GM19468 (cell line): ENCODE measurements at regions not wholly inside any gene's neighbourhood (a gene's known extent, or its start where the extent isn't known, plus 50 kb on each side); places are given as distances from the start of the nearest gene placed in this dataset.
A peak's percentile ranks its signal among the peaks of the same experiment; 100 is the strongest.

Experiments
- ATAC-seq: cut with Tn5 transposase; IDR thresholded peaks from one replicate; pipeline ENCODE4 v1.9.1; 2021; ENCODE audit warnings: mild to moderate bottlenecking, moderate library complexity, moderate number of reproducible peaks; ENCODE audit not compliant: unreplicated experiment; ENCODE audit errors: extremely low read depth

DNA sequence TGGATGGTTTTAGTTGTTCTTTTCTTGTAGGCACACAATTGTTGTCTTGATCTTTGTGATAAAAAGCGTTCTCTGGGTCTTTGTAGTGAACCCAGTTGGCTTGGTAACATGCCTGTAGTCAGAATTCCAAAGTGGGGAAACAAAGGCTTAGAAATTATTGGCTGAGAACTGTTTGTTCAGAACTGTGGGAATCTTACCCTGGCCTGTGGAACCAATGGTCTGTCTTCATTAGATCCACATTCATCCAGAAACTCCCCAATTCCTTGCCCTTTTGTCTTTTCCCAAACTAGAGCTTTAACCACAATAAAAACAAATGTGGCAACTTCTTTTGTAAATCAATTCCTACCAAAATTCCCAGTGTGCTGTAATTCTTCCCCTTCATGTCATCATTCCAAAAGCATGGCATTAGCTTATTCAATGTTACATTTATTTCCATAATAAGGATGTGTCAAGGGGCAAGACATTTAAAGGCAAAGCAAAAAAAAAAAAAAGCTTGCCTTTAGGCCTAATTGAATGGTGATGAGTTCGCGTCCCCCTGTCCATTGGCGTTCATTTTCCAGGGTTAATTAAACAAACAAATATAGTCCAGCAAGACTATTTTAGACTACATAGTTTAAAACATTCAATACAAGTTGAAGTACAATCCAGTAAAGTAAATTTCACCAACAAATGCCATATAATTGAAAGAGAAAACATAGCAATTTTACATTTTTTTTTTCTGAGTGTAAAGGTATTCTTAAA, 249.8 kb upstream of the ZNF608 start:
- ATAC-seq: no peak

DNA sequence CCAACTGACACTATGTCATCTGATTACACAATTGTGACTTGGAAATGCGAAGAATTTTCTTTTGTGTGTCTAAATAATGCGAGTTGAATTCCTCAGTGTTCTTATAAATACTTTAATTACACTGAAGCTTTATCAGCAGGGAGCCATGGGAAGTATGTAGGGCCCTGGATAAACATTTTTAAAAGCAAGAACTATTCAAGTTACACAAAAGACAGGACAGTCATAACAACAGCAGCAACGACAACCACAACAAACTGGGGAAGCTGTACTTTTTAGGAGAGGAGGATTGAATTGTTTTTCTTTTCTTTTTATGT, 250.3 kb upstream of the ZNF608 start:
- no peak for ATAC-seq

DNA sequence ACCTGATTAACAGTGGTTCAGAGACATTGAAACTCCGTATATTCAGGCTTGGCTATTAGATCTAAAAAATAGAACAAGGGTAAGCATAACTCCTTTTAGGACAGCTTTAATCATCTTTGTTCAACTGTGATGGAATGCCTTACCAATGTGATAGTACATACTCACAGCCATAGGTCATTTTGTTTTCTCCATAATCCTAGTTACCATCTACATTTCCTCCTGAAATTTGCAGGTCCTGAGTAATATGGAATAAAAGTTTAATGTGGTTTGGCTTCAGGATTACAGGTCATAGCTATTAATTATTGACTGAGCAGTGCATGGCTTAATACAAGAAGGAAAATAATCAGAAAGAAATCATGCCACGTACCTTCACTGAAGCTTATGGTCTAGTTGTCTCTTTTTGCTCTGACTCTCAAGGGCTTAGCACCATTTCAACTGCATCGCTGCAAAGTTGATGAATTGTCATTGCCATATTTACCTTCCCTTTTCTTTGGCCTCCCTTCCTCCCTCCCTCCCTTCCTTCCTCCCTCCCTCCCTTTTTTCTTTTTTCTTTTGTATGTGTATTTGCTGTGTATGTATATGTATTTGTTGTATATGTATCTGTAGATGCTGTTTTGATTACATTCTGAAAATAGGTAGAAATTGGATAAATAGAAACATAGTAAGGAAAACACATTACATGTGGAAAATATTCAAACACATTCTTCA, 250.9 kb upstream of the ZNF608 start:
- ATAC-seq: no peak

DNA sequence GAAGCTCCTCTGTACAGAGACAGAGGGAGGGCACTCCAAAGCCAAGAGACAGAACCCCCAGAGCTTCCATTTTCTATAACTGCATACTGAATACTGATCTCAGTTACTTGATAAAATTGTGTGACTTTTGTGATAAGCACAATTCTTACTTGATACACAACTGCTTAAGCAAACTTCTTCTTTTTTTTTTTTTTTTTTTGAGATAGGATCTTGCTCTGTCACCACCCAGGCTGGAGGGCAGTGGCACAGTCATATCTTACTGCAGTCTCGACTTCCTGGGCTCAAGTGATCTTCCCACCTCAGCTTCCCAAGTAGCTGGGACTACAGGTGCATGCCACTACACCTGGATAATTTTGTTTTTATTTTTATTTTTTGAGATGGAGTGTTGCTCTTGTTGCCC, 252.1 kb upstream of the ZNF608 start:
- no peak for ATAC-seq

DNA sequence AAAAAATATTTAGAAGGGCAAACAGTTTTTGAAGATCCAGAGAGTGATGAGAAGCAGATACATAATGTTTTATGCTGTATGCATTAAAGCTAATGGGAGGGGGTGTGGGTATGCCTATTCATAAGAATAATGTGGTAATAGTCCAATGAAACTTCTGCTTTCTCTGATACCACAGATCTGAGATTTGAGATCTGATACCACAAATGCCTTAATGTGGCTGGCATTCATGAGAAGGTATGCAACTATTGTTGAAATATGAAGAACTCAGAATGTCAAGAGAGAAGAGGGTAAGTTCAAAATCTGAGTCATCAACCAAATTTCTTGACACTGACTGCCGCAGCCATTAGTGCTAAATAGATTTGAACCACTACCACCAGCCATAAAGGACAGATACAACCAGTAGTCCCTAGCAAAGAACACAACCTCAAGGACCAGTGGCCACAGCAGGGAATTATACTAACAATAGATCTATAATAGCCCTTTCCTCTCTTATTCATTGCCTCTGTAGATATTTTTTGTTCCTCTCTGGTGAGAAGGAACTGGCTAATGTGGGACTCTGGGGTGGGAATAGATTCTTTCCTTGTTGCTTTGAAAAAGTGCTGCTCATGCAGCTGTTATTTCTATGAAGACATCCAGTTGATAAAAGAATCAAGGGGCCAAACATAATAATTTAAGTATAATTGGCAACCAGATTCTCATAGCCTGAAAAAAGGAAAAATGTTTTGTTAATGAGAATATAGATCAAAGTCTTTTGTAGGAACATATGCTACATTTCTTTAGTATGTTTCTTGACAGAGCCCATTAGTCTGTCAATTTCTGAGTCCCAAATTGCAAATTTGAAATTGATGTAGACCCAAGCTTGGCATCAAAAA, 256.5 kb upstream of the ZNF608 start:
- ATAC-seq: no peak

DNA sequence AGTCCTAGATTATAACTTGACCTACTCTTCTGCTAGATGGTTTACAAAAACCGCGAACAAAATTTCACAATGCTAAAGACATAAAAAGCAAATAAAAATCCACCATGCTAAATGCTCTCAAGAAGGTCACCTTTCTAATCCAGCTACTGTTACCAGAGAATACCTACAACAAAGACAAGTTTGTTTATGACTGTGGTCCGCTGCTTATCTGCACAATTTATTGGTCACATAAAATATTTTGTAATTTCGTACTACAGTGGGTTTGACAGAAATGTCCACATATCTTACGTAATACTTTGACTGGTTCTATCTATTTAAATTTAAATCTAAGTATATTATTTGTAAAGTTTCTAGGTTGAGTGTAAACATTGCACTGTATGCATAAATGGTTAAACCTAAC, 257.6 kb upstream of the ZNF608 start:
- ATAC-seq: no peak

DNA sequence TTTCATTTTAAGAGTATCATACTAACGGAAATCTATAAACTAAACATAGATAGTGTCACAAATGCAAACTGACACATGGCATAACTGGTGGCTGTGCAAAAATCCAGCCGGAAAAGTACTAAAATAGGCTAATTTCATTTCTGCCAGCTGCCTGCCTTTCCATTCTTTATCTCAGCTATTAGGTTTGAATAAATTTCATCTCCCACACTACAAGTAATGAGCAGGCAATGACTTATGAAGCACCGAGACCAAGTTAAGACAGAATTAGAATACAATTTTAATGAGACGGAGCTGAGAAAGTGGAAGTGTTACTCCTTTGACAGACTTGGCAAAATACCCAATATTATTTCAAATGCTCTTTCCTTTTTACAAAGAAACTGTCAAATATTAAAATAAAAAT, 258.8 kb upstream of the ZNF608 start:
- no peak for ATAC-seq

DNA sequence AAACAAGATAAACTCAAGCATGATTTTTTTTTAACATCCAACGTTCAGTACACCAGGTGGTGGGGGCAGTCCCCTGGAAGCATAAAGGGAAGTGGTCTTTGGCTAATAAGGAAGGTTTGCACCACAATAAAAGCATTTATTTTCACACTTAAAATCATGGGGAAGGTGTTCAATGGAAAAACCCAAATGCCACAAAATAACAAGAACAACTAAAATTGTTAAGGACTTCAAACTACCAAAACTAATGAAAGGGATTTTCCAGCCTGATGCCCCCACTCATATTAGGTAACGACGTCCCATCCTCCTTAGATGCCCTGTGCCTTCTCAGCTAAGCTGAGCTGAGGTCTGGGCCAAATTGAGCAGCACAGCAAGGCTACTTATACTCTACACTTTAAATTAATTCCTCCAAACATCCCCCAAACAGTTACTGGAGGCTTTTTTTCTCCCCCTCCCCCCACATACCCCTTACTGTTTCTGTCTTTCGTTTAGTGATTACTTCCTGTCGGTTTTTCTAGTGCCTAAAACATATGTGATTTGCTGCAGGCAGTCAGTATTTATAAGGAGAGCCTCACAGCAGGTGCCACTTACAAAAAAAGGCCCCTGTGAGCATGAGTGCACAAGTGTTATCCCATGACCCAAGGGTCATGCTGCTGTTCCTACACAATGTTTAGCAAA, 259.7 kb upstream of the ZNF608 start:
- peak; percentile 13 for ATAC-seq

DNA sequence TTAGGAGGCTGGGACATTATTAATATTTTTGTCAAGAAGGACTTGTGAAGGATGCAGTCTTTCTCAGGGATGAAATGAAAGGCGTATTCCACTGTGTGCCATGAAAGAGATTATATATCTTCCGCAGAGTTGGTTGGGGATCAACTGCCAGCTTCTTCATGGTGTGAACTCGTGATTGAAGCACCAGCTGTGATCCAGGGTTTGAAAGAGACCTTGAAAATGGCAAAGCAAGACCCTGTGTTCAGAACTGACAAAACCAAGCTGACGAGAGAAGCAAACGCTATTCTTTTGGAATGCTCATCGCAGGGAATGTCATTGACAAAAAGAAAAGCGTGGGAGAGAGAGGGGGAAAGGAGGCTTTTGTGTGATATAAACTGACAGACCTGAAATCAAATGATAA, 263.9 kb upstream of the ZNF608 start:
- ATAC-seq: no peak

DNA sequence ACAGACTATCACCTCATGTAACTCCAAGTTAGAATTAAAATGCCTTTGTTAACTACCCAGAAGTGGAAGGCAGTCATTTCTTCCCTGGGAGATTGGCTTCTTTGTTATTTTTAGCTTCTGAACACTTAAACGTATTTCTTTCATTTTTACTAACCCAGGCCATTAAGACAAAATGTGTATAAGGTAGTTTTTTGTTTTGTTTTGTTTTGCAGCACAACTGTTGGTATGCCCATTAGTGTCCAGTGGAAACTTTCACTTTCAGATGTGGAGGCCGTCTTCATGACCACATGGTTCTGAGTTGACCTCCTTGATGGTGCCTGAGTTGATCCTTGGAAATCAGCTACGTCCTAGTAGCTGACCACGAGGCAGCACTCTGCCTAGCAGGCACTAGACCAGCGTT, 264.6 kb upstream of the ZNF608 start:
- ATAC-seq: no peak

DNA sequence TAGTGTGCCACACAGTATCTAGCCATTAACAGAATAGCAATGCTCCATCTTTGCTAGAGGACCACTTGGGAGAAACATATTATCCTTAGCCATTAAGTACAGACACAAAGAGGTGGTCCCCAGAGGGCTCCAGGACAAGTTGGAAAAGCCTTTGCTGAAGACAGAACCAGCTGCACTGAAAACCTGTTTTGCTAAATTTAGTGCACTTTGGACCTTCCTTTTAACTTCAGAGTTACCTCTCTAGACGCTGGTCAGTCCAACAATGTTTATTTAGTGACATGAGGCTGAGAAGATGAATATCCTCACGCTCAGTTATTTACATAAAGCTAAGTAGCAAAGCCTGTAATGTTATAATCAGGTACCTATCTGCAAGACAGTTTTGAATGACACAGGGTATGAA, 265.0 kb upstream of the ZNF608 start:
- ATAC-seq: no peak

DNA sequence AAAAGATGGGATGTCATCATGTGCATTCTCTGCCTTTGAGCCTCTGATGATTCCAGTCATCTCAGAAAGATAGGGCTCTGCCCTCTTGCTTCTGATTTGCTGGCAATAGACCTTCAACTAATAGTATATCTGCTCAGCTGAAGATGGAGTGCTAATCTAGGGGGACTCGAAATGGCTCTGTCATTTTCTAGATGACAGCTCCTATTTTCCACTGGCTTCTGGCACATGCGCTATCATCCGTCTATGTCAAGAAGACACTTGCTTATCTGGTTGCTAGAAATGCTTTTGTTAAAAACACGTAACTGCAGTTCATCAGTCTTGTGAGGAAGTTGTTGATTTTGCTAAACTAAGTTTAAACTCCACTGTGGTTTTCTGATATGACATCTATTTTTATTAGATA, 265.5 kb upstream of the ZNF608 start:
- ATAC-seq: no peak

DNA sequence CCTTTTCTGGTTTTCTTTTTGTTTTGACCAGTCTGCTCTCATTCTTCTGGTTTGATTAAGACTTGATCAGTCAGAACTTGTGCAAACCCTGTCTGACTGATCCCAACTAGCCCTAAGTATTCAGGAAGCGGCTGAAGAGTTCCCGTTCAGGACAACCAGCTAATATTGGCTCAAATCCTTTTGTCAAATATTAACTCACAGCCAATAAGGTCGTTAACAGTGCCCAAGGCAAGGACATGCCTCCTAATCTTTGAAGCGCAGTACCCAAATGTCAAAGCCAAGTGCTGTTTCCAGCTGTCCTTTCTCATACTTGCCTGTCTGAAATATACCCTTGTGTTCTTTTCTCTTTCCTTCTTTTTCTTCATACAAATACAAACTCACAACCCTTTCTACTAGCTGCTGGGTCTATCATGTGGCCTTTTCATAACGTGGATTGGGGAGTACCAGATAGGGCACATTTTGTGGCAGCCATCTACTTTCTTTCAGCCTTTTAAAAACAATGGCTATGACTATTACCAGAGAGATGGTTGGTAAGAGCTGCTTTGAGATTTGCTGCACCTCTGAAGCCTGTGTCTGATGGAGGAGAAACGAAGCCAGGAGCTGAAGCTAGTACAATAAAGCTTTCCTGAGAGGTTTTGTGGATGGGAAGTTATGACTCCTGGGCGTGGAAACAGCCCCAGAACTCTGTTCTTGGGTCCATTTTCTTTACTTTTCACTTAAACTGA, 266.4 kb upstream of the ZNF608 start:
- no peak for ATAC-seq

DNA sequence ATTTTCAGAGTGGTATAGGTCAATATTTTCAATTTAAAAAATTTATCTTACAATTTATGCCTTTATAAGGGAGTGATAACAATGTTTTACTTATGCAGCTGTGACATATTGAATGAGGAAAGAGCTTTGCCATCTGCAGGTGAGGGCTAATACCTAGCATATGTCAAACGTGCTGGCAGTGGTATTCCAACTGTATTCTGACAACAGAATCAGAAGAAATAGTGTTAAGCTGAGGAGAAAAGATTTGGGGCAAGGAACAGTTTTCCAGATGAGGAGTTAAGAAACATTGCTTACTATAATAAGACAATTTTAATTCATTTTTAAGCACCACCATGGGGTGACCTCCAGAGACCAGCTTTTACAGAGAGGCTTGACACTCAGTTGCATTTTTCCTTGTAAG, 267.8 kb upstream of the ZNF608 start:
- no peak for ATAC-seq

DNA sequence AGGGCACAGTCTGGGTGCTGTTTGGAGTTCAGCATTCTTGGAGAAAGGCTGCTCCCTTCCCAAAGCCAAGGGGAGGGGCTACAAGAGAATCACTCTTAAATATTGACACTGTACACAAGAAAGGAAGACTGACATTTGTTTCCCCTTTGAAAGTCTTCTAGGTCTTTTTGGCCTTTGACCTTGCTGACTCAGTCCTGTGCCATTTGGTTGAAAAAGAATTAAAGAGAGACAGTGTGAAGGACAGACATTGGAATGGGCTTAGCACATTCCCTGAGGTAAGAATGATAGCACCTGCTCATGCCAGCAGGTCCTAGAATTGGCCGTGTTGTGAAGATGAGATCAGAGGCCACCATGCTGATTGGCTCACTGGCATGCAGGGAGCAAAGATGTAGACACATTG, 271.4 kb upstream of the ZNF608 start:
- no peak for ATAC-seq

DNA sequence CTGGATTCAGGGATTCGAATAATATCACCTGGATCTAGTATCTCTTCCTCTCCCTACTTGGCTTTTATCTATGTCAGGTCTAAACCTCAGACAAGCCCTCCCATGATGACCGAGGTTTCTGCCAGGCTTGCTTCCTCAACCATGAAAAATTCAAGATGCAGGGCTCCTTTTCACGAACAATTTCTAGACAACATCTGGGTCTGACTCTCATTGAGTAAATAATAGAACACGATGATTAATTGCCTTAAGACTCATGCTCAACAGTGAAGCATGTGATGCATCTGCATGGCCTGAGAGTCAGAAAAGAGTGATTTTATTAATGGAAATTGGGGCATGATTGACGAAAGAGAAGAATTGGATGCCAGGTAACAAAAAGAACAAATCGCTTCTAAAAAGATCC, 277.2 kb upstream of the ZNF608 start:
- ATAC-seq: no peak

DNA sequence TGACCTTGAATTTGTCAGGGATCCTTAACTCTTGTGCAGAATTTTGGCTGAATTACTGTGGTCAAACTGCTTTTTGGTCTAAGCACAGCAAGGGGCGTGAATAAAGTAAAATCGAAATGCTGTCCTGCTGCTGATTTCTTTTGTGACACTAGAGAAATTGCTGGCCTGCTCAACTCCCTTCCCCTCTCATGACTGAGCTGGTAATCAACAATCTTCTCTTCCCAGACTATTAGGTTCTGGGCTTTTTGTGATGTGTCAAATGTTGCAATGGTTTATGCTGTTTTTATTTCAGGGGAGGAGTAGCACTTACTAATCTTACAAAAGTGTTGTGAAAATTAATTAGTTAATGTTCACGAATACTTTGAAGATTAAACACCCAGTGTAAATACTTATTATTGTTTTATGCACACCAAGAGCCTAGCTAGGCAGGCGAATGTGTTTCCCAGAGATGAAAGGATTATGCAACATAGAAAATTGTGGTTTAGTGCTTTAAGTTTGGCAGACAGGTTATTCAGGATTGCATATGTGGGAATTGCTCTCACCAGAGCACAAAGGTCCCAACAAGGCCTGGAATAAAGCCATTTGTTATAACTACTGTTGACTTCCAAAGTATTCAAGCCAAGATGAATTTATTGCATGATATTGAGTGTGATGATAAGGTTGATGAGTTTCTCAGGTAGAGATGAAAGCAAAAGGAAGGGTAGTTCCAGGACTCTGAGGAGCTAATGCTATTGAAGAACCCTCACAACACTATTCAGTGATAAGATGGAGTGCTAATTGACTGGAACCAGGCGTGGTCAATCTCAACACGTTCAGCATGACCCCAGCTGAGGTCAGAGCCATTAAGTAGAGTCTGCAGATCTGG, 280.7 kb upstream of the ZNF608 start:
- no peak for ATAC-seq

DNA sequence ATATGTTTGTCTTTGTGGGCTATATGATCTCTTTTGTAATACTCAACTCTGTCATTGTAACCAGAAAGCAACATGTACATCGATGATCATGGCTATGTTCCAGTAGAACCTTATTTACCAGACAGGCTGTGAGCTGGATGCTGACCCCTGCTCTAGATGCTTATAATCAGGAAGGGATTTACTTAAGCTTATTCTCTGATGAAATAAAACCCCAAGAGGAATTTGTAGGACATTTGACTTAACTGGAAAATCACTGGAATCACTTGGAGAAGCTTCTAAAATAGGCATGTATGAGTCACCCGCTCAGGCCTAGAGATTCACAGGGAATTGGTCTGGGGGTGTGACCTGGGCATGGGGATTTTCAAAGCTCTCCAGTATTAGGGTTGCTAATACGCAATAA, 285.8 kb upstream of the ZNF608 start:
- ATAC-seq: no peak

DNA sequence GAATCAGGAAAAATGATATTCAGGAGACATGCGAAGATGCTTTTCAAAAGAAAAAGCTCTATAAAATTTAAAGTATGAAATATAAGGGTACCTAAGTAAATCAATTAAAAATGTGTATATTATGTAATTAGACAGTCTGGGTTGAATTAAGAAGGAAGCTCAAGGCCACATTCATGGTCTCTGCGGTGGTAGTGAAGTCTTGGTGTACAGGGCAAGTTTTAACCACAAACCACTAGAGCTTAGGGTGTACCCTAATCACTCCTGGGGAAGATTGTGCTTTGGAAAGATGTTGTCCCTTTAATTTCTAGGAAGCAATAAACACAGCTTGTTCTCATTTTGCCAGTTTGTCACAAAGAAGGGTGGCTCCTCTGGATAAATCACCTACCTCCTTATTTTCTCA, 287.2 kb upstream of the ZNF608 start:
- ATAC-seq: no peak
